ENCODE measurements at regions not wholly inside any gene's neighbourhood (a gene's known extent, or its start where the extent isn't known, plus 50 kb on each side); places are given as distances from the start of the nearest gene placed in this dataset.

- no peak for TF ChIP-seq CTCF (IDR thresholded peaks at IDR 0.05)
- TF ChIP-seq POLR2AphosphoS5 (IDR thresholded peaks at IDR 0.05; ENCODE audit: insufficient read depth in 1 of 2, low read depth in 1 of 2) = peak in 1 of 2 donors; percentile 53
- TF ChIP-seq POLR2A (IDR thresholded peaks at IDR 0.05) = no peak
Measured at GRCh38 chr9:108552459-108553040, 303.2 kb downstream of the ACTL7B start.

Measured in vagina (tissue), 2 donors.